Activated naive CD4-positive, alpha-beta T cell treated with Interleukin-2 at 50 U/mL for 16 hours (primary cell): ENCODE measurements at regions not wholly inside any gene's neighbourhood (a gene's known extent, or its start where the extent isn't known, plus 50 kb on each side); places are given as distances from the start of the nearest gene placed in this dataset.
A peak's percentile ranks its signal among the peaks of the same experiment; 100 is the strongest.

Source experiments
- DNase-seq: peaks from one replicate; pipeline ENCODE4 v3.0.0-alpha.2; 2020

- DNase-seq, result no peak
Measured at GRCh38 chr12:13374793-13375192, 178.3 kb downstream of the EMP1 start.

DNA sequence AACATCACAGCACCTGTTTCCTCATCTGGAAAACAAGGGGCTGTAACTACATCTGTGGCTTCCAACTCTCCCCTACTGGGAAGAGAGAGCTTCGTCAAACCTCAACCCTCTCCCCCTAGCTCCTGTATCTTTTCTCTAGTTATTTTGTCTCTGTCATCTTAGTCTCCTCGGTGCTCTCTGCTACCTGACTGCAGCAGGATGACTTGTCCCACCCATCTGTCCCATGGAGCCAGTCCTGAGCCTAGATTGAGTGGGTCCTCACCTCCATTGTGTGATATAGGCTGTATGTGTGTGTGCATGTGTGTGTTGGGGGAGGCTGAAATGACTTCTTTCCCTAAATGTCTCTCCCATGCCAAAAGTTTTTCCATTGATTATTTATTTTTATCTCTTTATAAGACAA is 177.3 kb downstream of the EMP1 start:
- DNase-seq, result no peak

DNA sequence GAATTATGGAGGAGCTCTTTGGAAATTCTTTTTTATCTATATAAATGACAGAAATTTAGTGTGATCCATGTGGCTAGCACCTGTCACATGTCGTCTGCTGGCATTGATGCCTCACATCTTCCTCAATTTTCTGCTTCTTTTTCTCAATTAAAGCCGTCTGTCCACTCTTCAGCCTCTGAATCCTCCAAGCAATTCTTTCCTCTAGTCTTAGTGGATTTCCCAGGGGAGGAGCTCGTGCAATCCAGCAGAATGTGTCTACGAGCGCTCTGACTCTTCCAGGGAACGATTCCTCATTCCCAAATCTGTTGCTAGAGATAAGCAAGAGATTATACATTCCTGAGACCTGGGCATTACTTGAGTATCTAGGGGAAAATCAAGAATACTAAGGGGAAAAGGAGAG is 176.6 kb downstream of the EMP1 start:
- no peak for DNase-seq

GRCh38 chr12:13372386-13372785 is 175.9 kb downstream of the EMP1 start:
- DNase-seq, result no peak

GRCh38 chr12:13371797-13372196 is 175.3 kb downstream of the EMP1 start:
- DNase-seq, result no peak

- DNase-seq, result no peak
Measured at GRCh38 chr12:13371367-13371766, 174.8 kb downstream of the EMP1 start.

DNA sequence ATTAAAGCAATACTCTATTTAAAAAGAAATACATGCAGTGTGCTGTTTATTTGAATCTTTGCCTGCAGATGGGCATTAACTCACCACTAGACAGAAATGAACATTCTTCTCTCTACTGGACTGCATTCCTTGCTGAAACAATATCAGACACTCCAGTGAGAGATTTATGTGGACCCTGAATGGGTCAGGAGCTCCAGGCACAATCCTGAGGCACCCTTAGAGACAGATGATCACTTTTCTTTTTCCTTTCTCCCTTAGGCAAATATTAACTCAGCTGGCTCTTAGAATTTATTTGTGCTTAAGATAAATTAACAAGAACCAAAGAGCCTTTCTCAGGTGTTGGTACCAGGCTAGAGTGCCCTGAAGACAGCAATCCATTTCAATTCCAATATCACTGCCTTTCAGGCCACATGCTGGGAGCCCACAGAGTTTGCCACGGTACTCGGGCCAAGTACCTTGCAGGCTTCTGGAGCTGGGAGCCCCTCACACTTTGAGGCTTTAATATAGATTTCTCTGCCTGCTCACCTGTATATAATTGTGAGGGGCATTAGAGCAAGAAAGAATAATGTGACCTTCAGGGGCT is 173.0 kb downstream of the EMP1 start:
- no peak for DNase-seq

DNA sequence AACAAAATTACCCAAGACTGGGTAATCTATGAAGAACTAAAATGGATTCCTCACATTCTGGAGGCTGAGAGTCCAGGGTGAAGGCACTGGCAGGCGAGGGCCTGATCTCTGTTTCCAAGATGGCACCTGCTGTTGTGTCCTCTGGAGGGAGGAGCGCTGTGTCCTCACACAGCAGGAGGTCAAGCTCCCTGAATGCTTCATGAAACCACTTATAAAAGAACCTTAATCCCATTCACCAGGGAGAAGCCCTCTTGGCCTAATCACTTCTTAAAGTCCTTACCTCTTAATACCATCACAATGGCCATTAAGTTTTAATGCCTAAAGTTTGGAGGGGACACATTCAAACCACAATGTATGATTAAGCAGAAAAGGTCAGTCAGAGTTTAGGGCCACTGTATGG is 172.4 kb downstream of the EMP1 start:
- no peak for DNase-seq

GRCh38 chr12:13368431-13368830 is 171.9 kb downstream of the EMP1 start:
- DNase-seq, result no peak

DNA sequence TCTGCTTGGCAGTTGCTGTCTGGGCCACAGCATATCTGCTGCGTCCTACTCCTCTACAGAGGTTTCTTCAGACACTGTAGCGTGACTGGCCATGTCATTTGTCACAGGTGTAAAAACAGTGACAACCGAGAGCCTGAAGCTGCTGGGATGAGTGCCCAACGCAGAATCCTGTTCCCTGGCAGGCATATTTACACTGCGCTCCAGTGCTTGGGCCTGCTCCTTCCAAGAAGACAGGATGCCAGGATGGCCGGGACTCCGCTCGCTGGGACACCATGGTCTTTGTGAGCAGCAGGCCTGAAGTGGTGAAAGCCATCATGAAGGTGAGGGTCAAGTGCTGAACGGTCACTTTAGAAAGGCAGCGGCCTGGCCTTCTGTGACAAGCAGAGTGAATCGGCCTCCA is 171.4 kb downstream of the EMP1 start:
- DNase-seq, result no peak

DNA sequence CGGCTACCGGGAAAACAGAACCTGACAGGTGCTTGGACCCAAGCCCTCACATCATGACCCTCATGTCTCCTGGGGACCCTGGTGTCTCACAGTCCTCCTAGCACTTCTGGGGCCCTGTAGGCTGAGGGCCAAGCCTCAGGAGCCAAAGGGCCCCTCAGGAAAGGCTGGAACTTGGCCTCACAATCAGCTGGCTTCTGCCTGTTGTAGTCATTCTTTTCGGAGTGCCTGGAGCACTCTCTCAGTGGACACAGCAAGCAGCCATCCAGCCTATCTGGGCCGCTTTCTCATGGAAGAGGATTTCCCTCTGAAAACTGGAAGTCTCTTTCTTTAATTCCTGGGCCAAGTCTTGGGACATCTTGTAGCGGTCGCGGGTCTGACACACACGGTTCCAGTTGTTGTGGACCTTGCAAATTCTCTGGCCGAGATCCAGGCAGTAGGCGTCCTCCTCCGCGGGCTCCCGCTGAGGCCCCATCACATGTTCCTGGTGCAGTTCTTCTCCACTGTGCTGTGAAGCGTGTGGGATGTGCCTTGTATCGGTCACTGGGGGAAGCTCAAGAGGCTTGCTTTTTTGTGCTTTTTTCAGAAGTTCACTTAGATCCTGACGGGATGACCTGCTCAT is 169.3 kb downstream of the EMP1 start:
- DNase-seq, result no peak

- DNase-seq, result peak; percentile 37
Measured at GRCh38 chr12:13362260-13362841, 165.8 kb downstream of the EMP1 start.

DNA sequence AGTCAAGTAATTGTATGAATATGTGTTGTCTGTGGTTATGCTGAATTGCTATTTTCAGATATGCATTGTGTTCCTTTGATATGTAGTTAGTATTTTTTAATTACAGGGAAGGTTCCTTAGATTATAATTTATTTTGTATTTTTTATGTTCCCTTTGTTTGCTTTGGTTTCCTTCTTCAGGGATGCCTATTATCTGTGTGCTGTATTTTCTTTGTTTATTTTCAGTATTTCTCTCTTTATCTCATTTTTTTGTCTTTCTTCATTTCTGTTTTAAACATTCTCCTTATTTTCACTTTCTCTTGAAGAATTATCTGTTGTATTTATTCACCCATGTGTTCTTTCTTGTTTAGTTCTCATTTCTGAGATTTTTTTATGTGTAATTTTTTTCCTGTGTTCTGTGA is 163.1 kb downstream of the EMP1 start:
- no peak for DNase-seq

DNA sequence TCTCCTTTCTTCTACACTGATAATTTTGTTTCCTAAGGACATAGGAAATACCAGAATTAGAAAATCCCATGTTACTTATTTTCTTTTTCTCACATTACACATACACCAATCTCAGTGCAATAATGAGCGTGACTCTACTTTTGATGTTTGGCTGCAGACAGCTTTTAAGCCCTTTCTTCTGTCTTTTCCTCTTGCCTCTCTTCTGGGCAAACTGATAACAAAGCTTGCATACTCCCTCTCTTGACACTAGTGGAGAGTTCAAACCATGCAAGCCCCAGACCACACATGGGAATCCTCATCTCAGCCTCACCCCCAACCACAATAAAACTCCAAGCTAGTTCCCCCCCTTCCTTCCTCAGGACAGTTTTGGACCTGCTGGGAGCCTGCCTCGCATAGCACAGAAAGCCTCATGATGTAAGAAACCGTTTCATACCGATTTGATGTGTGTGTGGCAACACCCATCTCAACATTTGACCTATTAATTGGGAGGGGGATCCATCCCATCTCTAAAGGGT is 161.9 kb downstream of the EMP1 start:
- DNase-seq, result no peak

- no peak for DNase-seq
Measured at GRCh38 chr12:13350946-13351345, 154.4 kb downstream of the EMP1 start.

GRCh38 chr12:13350381-13350780 is 153.9 kb downstream of the EMP1 start:
- no peak for DNase-seq

DNA sequence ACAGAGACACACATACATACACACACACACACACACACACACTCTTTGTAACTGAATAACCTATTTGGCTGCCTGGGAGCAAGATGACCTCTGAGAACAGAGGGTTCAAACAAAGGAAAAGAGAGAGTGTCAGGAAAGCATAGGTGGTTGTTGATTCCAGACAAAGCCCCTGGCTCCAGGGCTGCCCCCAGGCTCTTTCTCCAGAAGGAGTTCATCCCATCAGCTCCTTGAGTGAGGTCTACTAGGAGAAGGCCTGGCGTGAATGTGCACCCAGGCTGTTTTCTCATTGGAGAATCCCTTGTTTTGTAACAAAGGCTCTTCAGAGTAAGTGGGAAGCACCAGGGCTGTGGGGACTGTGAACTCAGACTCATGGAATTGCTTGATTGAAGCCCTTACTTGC is 151.9 kb downstream of the EMP1 start:
- no peak for DNase-seq

DNA sequence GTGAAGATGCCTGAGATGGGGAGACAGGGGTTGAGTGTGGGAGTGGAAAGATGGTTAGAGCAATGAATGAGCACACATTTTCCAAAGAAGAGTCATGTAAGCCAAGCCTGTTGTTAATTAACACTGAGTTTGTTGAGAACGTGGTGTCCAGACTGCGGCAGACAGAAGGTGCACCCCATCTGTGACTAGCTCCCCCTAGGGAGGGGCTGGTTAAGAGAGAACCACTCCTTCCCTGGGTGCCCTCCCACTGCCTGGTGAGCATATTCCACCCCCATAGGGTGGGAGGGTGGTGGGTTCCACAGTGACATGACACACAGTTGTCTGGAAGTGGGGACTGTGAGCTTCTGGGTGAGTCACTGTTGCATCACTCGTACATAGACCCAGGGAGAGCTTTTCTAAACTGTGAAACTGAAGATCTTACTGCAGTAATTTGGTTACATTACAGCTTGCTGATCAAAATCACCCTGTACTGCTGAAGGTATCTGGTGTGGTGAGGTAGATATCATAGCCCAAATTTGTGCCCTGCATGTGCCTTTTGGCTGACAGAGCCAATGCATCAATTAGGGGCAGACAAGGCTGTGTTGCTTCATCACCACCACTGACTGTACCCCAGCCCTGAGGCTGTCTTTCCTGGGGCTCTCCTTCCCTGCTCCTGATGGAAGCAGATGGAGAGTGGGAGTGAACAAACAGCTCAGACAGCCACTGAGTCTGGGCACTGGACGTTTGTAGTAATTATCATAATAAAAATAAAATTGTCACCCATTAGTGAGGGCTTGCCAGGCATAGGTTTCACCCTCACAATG is 150.9 kb downstream of the EMP1 start:
- peak; percentile 60 for DNase-seq

DNA sequence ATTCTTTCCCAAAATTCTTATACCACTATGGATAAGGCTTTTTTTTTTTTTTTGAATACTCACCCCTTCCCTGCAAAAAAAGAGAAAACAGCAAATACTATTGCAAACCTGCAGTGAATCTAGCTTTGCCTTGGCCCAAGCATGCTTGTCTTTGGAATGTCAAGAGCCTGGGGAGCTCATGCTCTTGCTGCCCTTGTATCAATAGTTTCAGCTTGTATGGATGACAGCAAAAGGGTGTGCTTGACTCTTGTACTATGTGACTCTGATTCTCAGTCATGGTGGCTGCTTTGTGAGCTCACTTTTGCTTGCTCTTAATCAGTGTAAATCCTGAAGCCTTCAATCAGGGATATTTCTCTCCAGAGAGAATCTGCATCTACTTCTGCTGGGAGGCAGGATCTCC is 149.2 kb downstream of the EMP1 start:
- no peak for DNase-seq

DNA sequence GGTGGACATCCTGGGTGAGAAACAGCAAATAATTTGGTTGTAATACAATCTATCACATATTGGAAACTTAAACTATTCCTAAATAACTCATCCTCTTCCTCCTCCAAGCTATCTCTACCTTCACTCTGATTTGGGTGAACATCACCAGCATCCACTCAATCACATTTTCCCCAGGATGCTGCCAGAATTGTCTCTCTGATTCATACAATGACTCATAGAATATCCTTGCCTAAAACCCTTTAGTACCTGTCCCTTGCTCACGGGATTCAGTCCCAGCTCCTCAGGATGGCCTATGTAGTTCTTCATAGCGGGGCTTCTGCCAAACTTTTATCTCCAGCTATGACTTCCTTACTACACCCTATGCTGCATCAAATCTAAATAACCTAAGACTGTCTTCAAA is 146.8 kb downstream of the EMP1 start:
- no peak for DNase-seq

GRCh38 chr12:13342971-13343370 is 146.4 kb downstream of the EMP1 start:
- peak; percentile 8 for DNase-seq

GRCh38 chr12:13340149-13340548 is 143.6 kb downstream of the EMP1 start:
- no peak for DNase-seq

DNA sequence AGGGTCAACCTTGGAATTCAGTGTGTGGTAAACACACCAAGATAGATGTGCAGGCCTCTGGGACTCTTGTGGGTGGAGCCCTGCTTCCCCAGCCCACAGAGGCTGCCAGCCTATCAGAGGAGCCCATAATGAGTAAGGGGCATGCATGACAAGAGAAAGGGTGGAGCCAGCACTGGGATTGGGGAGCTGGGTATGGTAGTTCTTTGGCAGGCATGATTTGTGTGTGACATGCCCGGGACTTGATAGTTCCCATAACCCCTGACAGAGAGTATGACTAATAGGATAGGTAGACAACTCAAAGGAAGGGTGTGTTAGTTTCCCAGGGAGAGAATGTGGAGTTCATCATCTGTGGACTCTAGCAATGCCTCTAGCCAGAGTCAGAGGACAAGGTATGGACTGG is 143.0 kb downstream of the EMP1 start:
- no peak for DNase-seq

DNA sequence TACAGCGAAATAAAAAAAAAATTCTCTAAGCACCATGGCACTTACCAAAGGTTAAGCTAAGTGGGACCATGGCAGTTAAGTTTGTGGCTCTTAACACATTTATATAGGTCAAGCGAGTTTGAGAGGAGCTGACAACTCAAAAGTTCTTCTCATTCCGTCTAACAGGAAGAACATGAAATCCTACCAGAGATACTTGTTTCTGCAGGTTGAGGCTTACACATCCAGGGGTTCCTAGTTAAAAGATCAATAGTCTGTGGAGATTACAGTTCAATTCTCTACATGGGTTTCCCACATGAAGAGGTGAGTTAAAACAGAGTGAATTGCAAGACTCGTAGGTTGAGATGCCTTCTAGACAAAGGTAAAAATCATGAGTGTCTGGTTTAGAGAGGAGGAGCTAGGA is 142.6 kb downstream of the EMP1 start:
- DNase-seq, result no peak
